ENCODE measurements at regions not wholly inside any gene's neighbourhood (a gene's known extent, or its start where the extent isn't known, plus 50 kb on each side); places are given as distances from the start of the nearest gene placed in this dataset.

- TF ChIP-seq FOXP1 (CRISPR knock-in tag; IDR thresholded peaks at IDR 0.05; ENCODE audit: borderline replicate concordance) (no peak), ELF4 (CRISPR knock-in tag; IDR thresholded peaks at IDR 0.05; ENCODE audit: low read depth) (no peak), ZNF263 (CRISPR knock-in tag; IDR thresholded peaks at IDR 0.05; ENCODE audit: low read depth) (no peak), CREB1 (CRISPR knock-in tag; IDR thresholded peaks at IDR 0.05) (no peak), TEAD4 (CRISPR knock-in tag; IDR thresholded peaks at IDR 0.05) (no peak), E2F4 (CRISPR knock-in tag; IDR thresholded peaks at IDR 0.05; ENCODE audit: borderline replicate concordance, low read depth) (no peak), ZNF121 (CRISPR knock-in tag; IDR thresholded peaks at IDR 0.05) (no peak), NFE2L1 (CRISPR knock-in tag; IDR thresholded peaks at IDR 0.05) (no peak), NR2C2 (CRISPR knock-in tag; IDR thresholded peaks at IDR 0.05) (no peak), STAT6 (CRISPR knock-in tag; conservative IDR thresholded peaks at IDR 0.05; ENCODE audit: low read depth) (no peak)
- TF ChIP-seq, protein P1, sequence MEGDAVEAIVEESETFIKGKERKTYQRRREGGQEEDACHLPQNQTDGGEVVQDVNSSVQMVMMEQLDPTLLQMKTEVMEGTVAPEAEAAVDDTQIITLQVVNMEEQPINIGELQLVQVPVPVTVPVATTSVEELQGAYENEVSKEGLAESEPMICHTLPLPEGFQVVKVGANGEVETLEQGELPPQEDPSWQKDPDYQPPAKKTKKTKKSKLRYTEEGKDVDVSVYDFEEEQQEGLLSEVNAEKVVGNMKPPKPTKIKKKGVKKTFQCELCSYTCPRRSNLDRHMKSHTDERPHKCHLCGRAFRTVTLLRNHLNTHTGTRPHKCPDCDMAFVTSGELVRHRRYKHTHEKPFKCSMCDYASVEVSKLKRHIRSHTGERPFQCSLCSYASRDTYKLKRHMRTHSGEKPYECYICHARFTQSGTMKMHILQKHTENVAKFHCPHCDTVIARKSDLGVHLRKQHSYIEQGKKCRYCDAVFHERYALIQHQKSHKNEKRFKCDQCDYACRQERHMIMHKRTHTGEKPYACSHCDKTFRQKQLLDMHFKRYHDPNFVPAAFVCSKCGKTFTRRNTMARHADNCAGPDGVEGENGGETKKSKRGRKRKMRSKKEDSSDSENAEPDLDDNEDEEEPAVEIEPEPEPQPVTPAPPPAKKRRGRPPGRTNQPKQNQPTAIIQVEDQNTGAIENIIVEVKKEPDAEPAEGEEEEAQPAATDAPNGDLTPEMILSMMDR (IDR thresholded peaks at IDR 0.05): no peak
- TF ChIP-seq, protein P2, sequence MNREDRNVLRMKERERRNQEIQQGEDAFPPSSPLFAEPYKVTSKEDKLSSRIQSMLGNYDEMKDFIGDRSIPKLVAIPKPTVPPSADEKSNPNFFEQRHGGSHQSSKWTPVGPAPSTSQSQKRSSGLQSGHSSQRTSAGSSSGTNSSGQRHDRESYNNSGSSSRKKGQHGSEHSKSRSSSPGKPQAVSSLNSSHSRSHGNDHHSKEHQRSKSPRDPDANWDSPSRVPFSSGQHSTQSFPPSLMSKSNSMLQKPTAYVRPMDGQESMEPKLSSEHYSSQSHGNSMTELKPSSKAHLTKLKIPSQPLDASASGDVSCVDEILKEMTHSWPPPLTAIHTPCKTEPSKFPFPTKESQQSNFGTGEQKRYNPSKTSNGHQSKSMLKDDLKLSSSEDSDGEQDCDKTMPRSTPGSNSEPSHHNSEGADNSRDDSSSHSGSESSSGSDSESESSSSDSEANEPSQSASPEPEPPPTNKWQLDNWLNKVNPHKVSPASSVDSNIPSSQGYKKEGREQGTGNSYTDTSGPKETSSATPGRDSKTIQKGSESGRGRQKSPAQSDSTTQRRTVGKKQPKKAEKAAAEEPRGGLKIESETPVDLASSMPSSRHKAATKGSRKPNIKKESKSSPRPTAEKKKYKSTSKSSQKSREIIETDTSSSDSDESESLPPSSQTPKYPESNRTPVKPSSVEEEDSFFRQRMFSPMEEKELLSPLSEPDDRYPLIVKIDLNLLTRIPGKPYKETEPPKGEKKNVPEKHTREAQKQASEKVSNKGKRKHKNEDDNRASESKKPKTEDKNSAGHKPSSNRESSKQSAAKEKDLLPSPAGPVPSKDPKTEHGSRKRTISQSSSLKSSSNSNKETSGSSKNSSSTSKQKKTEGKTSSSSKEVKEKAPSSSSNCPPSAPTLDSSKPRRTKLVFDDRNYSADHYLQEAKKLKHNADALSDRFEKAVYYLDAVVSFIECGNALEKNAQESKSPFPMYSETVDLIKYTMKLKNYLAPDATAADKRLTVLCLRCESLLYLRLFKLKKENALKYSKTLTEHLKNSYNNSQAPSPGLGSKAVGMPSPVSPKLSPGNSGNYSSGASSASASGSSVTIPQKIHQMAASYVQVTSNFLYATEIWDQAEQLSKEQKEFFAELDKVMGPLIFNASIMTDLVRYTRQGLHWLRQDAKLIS (CRISPR knock-in tag; IDR thresholded peaks at IDR 0.05; ENCODE audit: borderline replicate concordance): no peak
Measured at GRCh38 chr4:11910812-11911211, 482.1 kb upstream of the HS3ST1 start.
